GM12873 (cell line): ENCODE measurements at regions not wholly inside any gene's neighbourhood (a gene's known extent, or its start where the extent isn't known, plus 50 kb on each side); places are given as distances from the start of the nearest gene placed in this dataset.

Experiments used
- TF ChIP-seq, protein P1 (sequence below): IDR thresholded peaks from 2 replicates; pipeline ENCODE4 v1.5.1; 2012; ENCODE audit warnings: low read depth, mild to moderate bottlenecking, moderate library complexity, low read length, control low read depth; ENCODE audit not compliant: insufficient read depth; ENCODE audit errors: missing control alignments

DNA sequence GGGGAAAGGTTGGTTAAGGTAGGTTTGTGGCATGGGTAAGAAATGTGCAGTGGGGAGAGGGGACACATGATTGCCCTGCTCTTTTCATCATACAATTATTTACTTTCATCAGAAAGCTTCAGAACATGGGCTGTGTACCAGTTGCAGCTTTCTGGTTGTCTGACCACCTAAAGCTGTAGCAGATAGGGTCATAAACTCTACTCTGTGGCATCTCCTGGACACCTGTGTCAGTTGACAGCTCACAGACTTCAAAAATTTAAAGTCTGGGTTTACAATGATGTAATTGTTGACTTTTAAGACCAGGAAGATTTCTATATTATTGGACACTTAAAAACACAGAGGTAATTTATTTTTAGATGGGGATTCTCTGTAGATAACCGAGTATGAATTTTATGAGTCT lies 222.7 kb upstream of the PRR16 start:
- TF ChIP-seq, protein P1, sequence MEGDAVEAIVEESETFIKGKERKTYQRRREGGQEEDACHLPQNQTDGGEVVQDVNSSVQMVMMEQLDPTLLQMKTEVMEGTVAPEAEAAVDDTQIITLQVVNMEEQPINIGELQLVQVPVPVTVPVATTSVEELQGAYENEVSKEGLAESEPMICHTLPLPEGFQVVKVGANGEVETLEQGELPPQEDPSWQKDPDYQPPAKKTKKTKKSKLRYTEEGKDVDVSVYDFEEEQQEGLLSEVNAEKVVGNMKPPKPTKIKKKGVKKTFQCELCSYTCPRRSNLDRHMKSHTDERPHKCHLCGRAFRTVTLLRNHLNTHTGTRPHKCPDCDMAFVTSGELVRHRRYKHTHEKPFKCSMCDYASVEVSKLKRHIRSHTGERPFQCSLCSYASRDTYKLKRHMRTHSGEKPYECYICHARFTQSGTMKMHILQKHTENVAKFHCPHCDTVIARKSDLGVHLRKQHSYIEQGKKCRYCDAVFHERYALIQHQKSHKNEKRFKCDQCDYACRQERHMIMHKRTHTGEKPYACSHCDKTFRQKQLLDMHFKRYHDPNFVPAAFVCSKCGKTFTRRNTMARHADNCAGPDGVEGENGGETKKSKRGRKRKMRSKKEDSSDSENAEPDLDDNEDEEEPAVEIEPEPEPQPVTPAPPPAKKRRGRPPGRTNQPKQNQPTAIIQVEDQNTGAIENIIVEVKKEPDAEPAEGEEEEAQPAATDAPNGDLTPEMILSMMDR = no peak

DNA sequence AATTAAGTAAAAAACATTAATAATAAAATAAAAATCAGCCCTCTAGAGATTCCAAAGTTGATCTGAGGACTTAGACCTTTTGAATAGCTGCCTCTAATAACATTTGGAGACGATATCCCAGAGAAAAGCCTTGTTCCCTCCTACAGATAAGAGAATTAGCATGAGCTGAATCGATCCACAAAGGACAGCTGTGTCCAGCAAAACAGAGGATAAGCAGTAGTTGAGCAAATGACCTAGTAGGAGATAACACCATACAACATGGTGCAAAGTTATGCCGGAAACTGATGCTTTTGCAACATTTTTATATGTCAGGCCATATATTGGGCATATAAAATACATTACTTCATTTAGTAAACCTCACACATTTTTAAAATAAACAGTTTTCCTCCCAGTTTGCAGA lies 212.2 kb upstream of the PRR16 start:
- TF ChIP-seq, protein P1 = no peak

DNA sequence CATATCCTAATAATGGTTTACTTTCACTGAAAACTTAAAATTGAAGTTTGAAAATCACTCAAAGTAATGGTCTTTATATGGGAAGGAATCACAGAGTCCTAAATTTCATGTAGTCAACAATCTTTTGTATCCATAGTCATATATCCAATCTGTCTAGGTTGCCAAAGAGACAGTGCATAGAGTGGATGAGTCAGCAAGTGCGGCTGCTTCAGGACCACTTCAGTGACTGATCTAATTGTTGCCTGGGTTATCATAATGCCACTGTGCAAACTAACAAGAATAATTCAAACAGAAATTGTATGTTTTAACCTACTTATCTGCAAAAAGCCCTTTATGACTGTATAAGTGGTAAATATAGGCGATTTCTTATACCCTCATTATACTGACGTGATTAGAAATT lies 211.3 kb upstream of the PRR16 start:
- TF ChIP-seq, protein P1 = no peak

DNA sequence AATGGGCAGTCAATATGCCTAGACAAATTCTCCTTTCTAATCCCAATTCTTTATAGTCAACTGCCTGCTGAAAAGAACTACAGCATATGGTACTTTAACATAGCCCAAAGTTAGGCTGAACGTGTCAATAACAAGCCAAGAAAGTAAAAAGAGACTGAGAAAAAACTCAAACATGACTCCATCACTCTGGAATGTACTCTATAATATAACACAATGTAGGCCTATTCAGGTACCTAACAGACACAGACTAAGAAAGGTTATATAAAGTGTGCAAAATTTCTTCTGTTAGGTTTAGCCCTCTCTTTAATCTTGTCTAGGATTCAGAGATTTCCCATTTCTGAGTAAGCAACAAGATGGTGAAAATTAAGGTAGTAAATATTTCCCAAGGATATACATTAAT lies 209.7 kb upstream of the PRR16 start:
- TF ChIP-seq, protein P1 = no peak

DNA sequence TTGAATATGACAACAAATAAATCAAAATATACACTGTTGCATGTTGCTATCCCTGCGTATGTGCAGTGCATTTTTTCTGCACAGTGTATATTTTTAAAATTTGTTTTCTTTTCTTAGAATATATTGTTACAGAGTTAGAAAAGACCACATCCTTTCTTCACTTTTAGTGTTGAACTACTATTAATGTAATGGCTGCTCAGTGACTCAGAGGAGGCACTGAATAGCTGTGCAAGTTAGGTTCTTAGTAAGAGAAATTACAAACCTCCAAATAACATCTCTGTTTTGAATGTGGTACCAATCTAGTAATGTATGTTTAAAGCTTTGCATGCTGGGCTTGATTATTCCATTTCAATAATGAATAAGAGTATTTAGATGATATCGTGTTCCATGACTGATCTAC lies 208.9 kb upstream of the PRR16 start:
- TF ChIP-seq, protein P1 = no peak

DNA sequence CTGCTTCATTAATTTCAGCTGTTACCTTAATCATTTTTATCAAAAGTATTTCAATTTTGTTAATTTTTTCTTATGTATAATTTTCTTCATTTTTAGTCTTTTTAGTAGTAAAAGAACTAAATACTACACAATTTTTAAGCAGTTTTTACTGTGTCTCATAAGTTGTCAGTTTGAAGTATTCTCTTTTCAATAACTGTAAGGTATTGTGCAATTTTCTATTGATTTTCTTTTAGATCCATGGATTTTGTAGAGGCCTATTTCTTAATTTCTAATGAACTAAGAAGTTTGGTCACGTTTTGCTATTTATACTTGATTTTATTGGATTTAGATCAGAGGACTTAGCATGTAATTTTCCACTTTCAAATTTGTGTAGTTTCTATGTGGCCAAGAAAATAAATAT lies 207.7 kb upstream of the PRR16 start:
- TF ChIP-seq, protein P1 = no peak

DNA sequence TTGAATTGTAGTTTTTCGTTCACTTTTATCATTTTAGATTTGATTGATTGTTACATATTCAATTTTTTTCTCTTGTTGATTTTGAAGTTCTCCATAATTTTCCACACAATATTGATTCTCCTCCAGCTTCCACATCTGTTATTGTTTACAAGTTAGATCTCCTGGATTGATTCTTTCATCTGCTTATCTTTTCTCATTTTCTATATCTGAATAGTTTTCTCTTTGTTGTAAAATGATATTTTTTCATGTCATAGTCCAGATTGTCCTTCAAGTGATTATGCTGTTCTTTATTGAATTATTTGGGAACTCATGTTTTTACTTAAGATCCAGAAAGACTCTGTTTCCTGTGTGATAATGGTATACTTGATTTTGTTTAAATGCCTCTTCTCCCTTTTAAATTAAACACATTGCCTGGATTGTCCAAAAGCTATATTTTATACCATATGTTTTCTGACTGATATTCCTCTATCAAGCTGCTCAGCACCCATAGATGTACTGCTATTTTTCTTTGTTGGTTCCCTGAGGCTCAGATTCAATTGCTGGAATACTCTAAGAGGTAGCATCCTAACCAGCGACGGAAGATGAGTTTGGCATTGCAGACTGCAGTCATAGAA lies 206.6 kb upstream of the PRR16 start:
- TF ChIP-seq, protein P1 = no peak
